GM12891 (cell line): ENCODE measurements at regions not wholly inside any gene's neighbourhood (a gene's known extent, or its start where the extent isn't known, plus 50 kb on each side); places are given as distances from the start of the nearest gene placed in this dataset.

Experiments used
- POLR2A ChIP-seq: IDR thresholded peaks from 2 replicates; pipeline ENCODE4 v1.6.1; 2011; ENCODE audit warnings: low read depth, low read length, control low read depth
- TAF1 ChIP-seq: IDR thresholded peaks from 2 replicates; pipeline ENCODE4 v1.6.1; 2011; ENCODE audit warnings: low read depth, low read length, control low read depth

DNA sequence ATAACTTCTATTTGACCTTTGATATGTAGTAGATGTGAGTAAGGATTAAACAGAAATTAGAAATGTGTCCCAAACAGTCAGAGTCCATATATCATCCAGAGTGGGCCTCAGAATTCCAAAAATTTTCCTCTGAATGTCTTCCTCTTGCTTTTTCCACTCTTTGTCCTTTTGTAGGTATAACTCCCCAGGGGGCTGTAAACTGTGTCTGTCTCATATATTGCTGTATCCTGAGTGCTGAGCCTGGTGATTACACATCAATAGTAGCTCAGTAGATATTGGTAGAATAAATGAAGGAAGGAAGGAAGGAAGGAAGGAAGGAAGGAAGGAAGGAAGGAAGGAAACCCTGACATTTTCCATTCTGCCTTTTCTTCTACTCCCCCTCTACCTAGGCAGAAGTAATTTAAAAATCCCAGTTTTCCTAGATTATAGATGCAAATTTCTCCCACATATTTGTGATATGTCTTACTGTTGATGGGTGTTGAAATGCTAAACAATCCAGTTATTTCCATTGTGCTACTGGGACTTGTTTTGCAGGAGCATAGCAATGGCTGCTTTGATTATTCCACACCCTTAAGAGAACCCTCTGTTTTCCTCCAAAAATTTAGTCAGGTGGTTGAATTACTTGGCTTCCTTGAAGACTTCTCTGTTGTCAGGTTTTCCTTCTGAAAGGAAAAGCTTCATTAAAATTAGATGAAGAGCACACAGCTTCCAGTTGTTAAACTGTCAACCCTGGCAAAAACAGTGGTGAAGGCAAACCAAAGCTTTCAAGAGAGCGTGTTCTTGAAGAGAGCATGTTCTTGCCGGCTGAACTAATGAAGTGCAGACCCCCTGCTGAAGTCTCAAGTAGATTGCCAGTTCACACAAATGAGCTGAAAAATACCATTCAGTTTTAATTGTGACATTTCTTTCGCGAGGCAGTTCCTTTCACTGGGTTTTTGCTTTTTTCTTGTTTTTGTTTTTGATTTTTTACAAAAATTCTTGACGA lies 147.8 kb downstream of the KCNE4 start:
- TF ChIP-seq POLR2A (no peak), TAF1 (no peak)
